OCI-LY1 (cell line): ENCODE measurements at regions not wholly inside any gene's neighbourhood (a gene's known extent, or its start where the extent isn't known, plus 50 kb on each side); places are given as distances from the start of the nearest gene placed in this dataset.

Source experiments
- H2AFZ ChIP-seq: fragments of 200-600 bp; sonication (generic), shearing (Covaris generic); 2 replicates; pipeline ENCODE4 v1.6.0; 2014; ENCODE audit warnings: antibody characterized with exemption, mild to moderate bottlenecking, low read length
- H3F3A ChIP-seq: fragments of 200-600 bp; sonication (generic), shearing (Covaris generic); 2 replicates; pipeline ENCODE4 v1.6.0; 2014; ENCODE audit warnings: mild to moderate bottlenecking, antibody characterized with exemption, low read length, moderate library complexity; ENCODE audit not compliant: insufficient read depth
- H3K27ac ChIP-seq: fragments of 200-600 bp; sonication (generic); 2 replicates; pipeline ENCODE4 v1.5.1; 2014; ENCODE audit warnings: low read length, mixed run types, mild to moderate bottlenecking, low read depth; ENCODE audit not compliant: poor library complexity, severe bottlenecking
- H3K27me3 ChIP-seq: fragments of 200-600 bp; sonication (generic); 2 replicates; pipeline ENCODE4 v1.6.0; 2014; ENCODE audit warnings: antibody characterized with exemption, mild to moderate bottlenecking, low read length, moderate library complexity; ENCODE audit not compliant: insufficient read depth
- H3K36me3 ChIP-seq: fragments of 200-600 bp; sonication (generic); 2 replicates; pipeline ENCODE4 v1.6.1; 2014; ENCODE audit warnings: mild to moderate bottlenecking, antibody characterized with exemption, low read length, moderate library complexity, mixed read lengths; ENCODE audit not compliant: insufficient read depth
- H3K4me1 ChIP-seq: fragments of 200-600 bp; sonication (generic); 2 replicates; pipeline ENCODE4 v1.5.1; 2014; ENCODE audit warnings: mild to moderate bottlenecking, low read length, moderate library complexity; ENCODE audit not compliant: insufficient read depth, severe bottlenecking
- H3K4me2 ChIP-seq: fragments of 200-600 bp; sonication (generic), shearing (Covaris generic); 2 replicates; pipeline ENCODE4 v1.6.1; 2014; ENCODE audit warnings: low read length
- H3K4me3 ChIP-seq: fragments of 200-600 bp; sonication (generic); 2 replicates; pipeline ENCODE4 v1.5.1; 2014; ENCODE audit warnings: low read length, low read depth, mild to moderate bottlenecking, mixed read lengths; ENCODE audit not compliant: poor library complexity, severe bottlenecking
- H3K79me2 ChIP-seq: fragments of 200-600 bp; shearing (Covaris generic); 2 replicates; pipeline ENCODE4 v1.6.1; 2016; ENCODE audit warnings: mixed run types, low read length, mixed read lengths; ENCODE audit not compliant: insufficient read depth
- H3K9ac ChIP-seq: fragments of 200-600 bp; sonication (generic), shearing (Covaris generic); 2 replicates; pipeline ENCODE4 v1.6.1; 2014; ENCODE audit warnings: mild to moderate bottlenecking, low read length, mixed read lengths
- H3K9me2 ChIP-seq: fragments of 200-600 bp; sonication (generic), shearing (Covaris generic); 2 replicates; pipeline ENCODE4 v1.6.1; 2014; ENCODE audit warnings: low read depth, mild to moderate bottlenecking, low read length, mixed read lengths
- H3K9me3 ChIP-seq: fragments of 200-600 bp; shearing (Covaris generic); 2 replicates; pipeline ENCODE4 v1.6.1; 2014; ENCODE audit warnings: low read length, mixed read lengths
- H4K20me1 ChIP-seq: fragments of 200-600 bp; sonication (generic), shearing (Covaris generic); 2 replicates; pipeline ENCODE4 v1.6.0; 2016; ENCODE audit warnings: mild to moderate bottlenecking, low read length; ENCODE audit not compliant: insufficient read depth
- CTCF ChIP-seq: fragments of 200-600 bp; sonication (generic), shearing (Covaris generic); IDR thresholded peaks from 2 replicates; pipeline ENCODE4 v1.5.1; 2017; ENCODE audit warnings: mild to moderate bottlenecking, antibody characterized with exemption, low read length, moderate library complexity, mixed read lengths
- EZH2 ChIP-seq: fragments of 200-600 bp; sonication (generic), shearing (Covaris generic); IDR thresholded peaks from 2 replicates; pipeline ENCODE4 v1.8.0; 2017; ENCODE audit warnings: borderline replicate concordance, mixed run types, mild to moderate bottlenecking, antibody characterized with exemption, low read length, moderate library complexity, mixed read lengths

DNA sequence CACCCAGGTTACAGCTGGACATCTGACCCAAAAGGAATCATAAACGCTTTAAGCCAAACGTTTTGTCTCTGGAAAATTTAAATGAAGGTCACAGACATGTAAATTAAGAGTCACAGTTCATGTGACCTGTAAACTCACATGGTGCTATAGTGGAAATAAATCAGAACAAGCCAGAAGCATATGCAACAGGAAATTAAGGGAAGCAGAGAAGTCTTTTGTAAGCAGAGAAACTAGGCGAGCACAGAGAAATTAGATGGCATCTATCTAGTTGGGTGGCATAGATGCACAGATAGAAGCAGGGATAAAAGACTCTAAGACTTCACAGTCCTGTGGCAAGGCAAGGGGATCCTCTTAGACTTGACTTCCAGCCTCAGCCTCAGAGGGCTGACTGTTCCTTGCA lies 264.8 kb downstream of the GASK1B start:
- Histone ChIP-seq H2AFZ (no peak overlapping the region), H3K9me3 (no peaks in the 10 kb centered on the region), H3K36me3 (no peaks in the 10 kb centered on the region), H3K27ac (no peak overlapping the region), H3K9me2 (no peaks in the 10 kb centered on the region), H3K4me1 (no peaks in the 10 kb centered on the region), H3K9ac (no peak overlapping the region), H3K27me3 (no peaks in the 10 kb centered on the region), H3K4me3 (no peak overlapping the region), H3F3A (no peaks in the 10 kb centered on the region), H3K4me2 (no peak overlapping the region), H3K79me2 (no peaks in the 10 kb centered on the region), H4K20me1 (no peaks in the 10 kb centered on the region)
- TF ChIP-seq EZH2 (no peak), CTCF (no peak)

DNA sequence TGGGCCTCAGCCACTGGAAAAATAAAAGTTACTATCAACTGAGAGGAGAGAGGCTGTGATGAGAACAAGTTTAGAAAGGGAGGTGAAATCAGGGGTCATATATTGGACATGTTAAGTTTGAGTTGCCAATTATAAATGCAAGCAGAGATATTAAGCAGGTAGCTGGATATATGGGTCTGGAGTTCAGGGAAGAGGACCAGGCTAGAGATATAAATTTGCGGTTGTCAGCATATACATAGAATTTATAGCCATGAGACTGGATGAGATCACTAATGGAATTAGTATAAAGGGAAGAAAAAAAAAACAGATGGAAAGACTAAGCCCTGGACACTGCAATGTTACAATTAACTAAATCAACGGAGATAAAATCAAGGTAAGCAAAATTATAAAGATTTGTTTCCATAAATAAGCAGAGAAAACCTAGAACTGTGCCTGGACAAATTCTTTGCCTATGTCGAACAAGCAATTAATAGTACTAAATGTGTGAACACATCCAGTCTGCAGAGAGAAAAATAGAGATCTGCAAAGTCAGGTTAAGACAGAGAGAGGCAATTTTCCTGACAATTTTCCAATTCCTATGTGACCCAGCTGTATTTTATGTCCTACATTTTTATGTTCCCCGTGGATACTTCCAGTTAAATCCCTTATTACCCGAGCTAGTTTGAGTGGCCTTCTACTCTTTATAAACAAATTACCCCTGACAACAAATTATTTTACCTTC lies 265.4 kb downstream of the GASK1B start:
- Histone ChIP-seq H3K79me2 (no peaks in the 10 kb centered on the region), H3K4me2 (no peak overlapping the region), H3K27me3 (no peaks in the 10 kb centered on the region), H3K9me2 (no peaks in the 10 kb centered on the region), H4K20me1 (no peaks in the 10 kb centered on the region), H3K27ac (no peak overlapping the region), H3K4me1 (no peaks in the 10 kb centered on the region), H3K9me3 (no peaks in the 10 kb centered on the region), H3K36me3 (no peaks in the 10 kb centered on the region), H3K9ac (no peak overlapping the region), H3F3A (no peaks in the 10 kb centered on the region), H3K4me3 (no peak overlapping the region), H2AFZ (no peak overlapping the region)
- no peak for TF ChIP-seq CTCF
- no peak for TF ChIP-seq EZH2

DNA sequence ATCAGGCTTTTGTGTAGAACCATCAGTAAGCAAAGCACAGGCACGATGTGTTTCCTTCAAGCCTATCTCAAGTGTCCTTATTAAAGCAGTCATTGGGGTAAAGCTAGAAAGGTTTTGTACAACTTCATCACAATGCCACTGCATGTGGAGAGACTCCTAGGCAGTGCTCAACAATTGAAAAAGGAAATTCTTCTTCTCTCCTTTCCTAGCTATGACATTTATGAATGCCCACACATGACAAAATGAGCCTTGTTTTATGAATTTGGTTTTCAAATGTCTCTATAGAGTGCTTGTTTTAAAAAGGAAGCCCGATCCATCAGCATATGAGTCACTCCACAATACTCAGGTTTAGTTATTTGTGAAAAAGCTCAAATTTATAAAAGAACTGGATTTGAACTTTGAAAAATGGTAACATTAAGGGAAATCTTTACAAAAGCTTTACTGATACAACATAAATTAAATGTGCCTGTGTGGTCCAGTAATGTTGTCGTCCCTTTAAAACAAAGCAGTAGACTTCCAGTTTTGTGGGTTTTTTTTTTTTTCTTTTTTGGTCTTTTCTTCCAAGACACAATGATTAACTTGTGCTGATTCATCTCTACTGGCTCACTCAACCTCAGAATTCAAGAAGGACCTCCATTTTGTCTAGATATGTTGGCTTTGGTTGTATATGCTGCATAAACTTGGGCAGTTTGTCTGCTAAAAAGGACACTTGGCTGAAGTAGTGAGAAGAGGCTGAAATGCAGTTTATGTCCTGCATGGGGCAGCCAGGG lies 273.8 kb downstream of the GASK1B start:
- Histone ChIP-seq H3K79me2 (no peaks in the 10 kb centered on the region), H2AFZ (no peak overlapping the region), H3K9me2 (no peaks in the 10 kb centered on the region), H3K9me3 (no peaks in the 10 kb centered on the region), H3K4me2 (no peak overlapping the region), H3K27me3 (no peaks in the 10 kb centered on the region), H3K4me3 (no peak overlapping the region), H4K20me1 (no peaks in the 10 kb centered on the region), H3K9ac (no peak overlapping the region), H3F3A (no peaks in the 10 kb centered on the region), H3K36me3 (no peaks in the 10 kb centered on the region), H3K27ac (no peak overlapping the region), H3K4me1 (no peaks in the 10 kb centered on the region)
- TF ChIP-seq CTCF (no peak), EZH2 (no peak)
